GM04504 (cell line): ENCODE measurements at regions not wholly inside any gene's neighbourhood (a gene's known extent, or its start where the extent isn't known, plus 50 kb on each side); places are given as distances from the start of the nearest gene placed in this dataset.
"Not testable (repeated sequence)": the region's sequence is repeated elsewhere in the genome, so short reads cannot be mapped to it uniquely, and the experiment has no call there.

ENCODE experiments used
- DNase-seq: peaks from one replicate; pipeline ENCODE4 v3.0.0-alpha.2; 2012; ENCODE audit warnings: low read depth

GRCh38 chr4:186847429-186848131 lies 123.9 kb upstream of the FAT1 start:
- DNase-seq: not testable (repeated sequence)

- no peak for DNase-seq
Measured at GRCh38 chr4:186848437-186848836, 124.8 kb upstream of the FAT1 start.

GRCh38 chr4:186851291-186852072 lies 127.8 kb upstream of the FAT1 start:
- no peak for DNase-seq

- DNase-seq: no peak
Measured at GRCh38 chr4:186852073-186852420, 128.4 kb upstream of the FAT1 start.

GRCh38 chr4:186852964-186853391 lies 129.3 kb upstream of the FAT1 start:
- no peak for DNase-seq

GRCh38 chr4:186854256-186854655 lies 130.6 kb upstream of the FAT1 start:
- DNase-seq: no peak

- no peak for DNase-seq
Measured at GRCh38 chr4:186855111-186855510, 131.5 kb upstream of the FAT1 start.

- DNase-seq: no peak
Measured at GRCh38 chr4:186857793-186858192, 134.1 kb upstream of the FAT1 start.

- DNase-seq: no peak
Measured at GRCh38 chr4:186858355-186858754, 134.7 kb upstream of the FAT1 start.

- DNase-seq: no peak
Measured at GRCh38 chr4:186859420-186859819, 135.8 kb upstream of the FAT1 start.

- no peak for DNase-seq
Measured at GRCh38 chr4:186861317-186861716, 137.7 kb upstream of the FAT1 start.

- no peak for DNase-seq
Measured at GRCh38 chr4:186871856-186872255, 148.2 kb upstream of the FAT1 start.

GRCh38 chr4:186873095-186873494 lies 149.4 kb upstream of the FAT1 start:
- DNase-seq: not testable (repeated sequence)

- no peak for DNase-seq
Measured at GRCh38 chr4:186875476-186875875, 151.8 kb upstream of the FAT1 start.

- DNase-seq: no peak
Measured at GRCh38 chr4:186876961-186877626, 153.4 kb upstream of the FAT1 start.

- peak; percentile 46 for DNase-seq
Measured at GRCh38 chr4:186878203-186878776, 154.6 kb upstream of the FAT1 start.

GRCh38 chr4:186881521-186882220 lies 158.0 kb upstream of the FAT1 start:
- DNase-seq: no peak

- no peak for DNase-seq
Measured at GRCh38 chr4:186882293-186882692, 158.6 kb upstream of the FAT1 start.

- DNase-seq: no peak
Measured at GRCh38 chr4:186885289-186885688, 161.6 kb upstream of the FAT1 start.

- DNase-seq: no peak
Measured at GRCh38 chr4:186886759-186887158, 163.1 kb upstream of the FAT1 start.

- DNase-seq: no peak
Measured at GRCh38 chr4:186887291-186887700, 163.6 kb upstream of the FAT1 start.

- DNase-seq: no peak
Measured at GRCh38 chr4:186887752-186888151, 164.1 kb upstream of the FAT1 start.
